ENCODE measurements at regions not wholly inside any gene's neighbourhood (a gene's known extent, or its start where the extent isn't known, plus 50 kb on each side); places are given as distances from the start of the nearest gene placed in this dataset.
A peak's percentile ranks its signal among the peaks of the same experiment; 100 is the strongest.

GRCh38 chr20:22504829-22505377, 79.5 kb downstream of the FOXA2 start:
- DNase-seq, result no peak

DNA sequence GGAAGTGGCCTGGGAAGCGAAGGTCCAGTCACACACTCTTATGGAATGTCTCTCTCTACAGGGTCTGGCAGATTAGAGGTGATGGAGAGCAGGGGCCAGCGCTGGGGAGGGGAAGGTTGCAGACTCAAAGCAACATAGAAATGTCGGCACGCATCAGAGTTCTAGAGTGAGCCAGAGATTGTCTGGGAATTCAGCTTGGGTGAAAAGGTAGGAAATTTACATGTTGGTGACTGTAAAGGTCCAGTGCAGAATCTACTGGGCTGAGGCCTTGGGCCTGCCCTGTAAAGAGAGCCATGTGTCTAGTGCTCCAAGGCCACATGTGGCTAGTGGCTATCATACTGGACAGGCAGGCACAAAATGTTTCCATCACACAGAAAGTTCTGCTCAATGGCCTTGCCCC, 80.8 kb downstream of the FOXA2 start:
- no peak for DNase-seq

DNA sequence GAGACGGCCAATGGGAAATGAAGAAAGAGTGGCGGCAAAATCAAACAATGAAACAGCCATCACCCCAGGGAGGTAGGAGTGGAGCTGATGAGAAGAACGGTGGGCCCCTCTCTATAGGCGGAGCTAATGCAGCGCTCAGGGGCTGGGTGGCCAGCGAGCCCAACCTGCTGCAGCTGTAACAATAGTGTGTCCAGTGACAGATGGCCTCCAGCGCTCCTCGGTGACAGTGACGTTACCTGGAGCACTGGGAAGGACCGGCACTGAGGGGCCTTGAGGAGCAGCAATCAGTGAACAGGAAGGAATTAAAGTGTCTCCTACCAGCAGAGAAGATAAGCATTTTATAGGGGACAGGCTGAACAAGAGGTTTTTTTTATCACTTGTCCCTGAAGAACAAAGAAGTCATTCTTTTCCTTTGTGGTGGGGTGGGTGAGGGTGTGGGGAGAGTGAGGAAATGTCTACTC, 81.6 kb downstream of the FOXA2 start:
- DNase-seq, result no peak

- no peak for DNase-seq
Observed at GRCh38 chr20:22501566-22502344, 82.6 kb downstream of the FOXA2 start.

DNA sequence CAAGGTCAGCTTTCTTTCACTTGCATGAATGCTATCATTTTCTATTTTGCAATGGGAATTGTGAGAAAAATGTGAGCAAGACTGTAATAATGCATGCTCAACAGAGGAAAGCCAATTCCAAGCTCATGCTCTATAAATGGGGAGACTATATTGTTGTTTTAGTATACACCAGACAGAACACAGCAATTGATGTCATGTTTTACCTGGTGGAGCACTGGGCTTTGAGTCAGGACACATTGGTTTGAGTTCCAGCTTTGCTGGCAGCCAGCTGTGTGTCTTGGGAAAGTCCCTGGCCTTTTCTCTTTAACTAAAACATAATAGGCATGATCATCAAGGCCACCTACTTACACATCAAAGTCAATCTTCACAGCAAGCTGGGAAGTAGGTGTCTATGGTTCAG, 83.3 kb downstream of the FOXA2 start:
- no peak for DNase-seq

DNA sequence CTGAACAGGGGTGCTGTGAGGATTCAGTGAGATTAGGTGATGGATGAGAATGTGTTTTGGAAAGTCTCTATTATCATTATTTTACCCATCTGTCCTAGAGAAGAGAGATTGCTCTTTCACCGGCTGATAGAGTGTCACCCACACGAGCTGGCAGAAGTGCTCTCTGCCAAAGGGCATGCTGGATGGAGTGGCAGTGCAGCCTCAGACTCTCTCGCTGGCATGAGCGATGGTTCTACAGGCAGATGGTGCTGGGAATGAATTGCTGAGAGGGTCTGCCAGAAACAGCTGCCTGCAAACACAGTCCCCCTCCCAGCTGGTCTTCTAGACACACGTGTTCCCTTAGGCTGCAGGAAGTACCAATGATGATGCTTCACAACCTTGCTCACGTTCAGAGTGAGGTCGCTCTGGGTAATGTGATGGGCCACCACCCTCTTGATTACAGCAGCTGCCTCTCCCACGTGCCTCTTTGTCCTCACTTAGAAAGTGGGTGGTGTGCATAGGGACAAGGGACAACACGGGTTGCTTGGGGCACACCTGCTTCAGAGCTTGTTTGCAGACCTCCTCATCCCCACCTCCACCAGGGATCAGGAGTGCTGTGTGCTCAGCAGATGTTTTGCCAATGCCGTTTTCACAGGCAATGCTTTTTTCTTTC, 84.7 kb downstream of the FOXA2 start:
- no peak for DNase-seq

GRCh38 chr20:22496817-22497216, 87.6 kb downstream of the FOXA2 start:
- peak; percentile 63 for DNase-seq

GRCh38 chr20:22495789-22496188, 88.6 kb downstream of the FOXA2 start:
- DNase-seq, result no peak

DNA sequence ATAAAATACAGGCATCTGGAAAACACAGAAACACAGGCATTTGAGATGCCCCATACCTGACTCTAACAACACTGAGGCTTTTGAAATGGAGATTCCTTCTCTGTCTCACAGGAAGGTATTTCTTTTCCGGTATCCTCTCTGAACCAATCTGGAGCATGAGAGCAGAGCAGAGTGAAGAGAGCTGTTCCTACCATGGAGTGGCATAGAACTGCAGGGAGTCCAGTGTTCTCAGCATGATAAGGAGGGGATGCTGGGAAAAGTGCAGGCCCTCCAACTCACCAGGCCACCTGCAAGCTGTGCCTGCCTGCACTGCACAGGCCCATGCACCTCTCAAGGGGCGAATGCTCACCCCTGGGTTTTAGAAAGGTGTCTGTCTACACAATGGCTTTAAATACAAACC, 89.2 kb downstream of the FOXA2 start:
- DNase-seq, result no peak

- no peak for DNase-seq
Observed at GRCh38 chr20:22492497-22492896, 91.9 kb downstream of the FOXA2 start.

DNA sequence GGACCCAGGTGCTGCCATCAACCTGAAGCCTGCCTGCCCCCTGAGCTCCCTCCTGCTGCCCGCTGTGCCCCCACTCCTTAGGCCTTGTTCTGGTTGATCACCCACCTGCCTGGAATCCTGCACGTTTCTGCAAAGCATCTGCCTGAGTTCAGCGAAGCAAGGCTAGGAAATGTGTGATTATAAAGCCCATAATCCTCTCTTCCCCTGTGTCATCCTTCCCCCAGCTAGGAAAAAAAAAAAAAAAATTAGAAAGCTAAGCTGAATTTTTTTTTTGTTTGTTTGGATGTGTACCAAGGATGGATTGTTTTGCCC, 93.2 kb downstream of the FOXA2 start:
- no peak for DNase-seq

- DNase-seq, result no peak
Observed at GRCh38 chr20:22490287-22491193, 93.8 kb downstream of the FOXA2 start.

- DNase-seq, result no peak
Observed at GRCh38 chr20:22489626-22490286, 94.6 kb downstream of the FOXA2 start.

GRCh38 chr20:22480336-22480735, 104.0 kb downstream of the FOXA2 start:
- no peak for DNase-seq

- no peak for DNase-seq
Observed at GRCh38 chr20:22475662-22476061, 108.7 kb downstream of the FOXA2 start.

GRCh38 chr20:22474224-22474623, 110.1 kb downstream of the FOXA2 start:
- no peak for DNase-seq

GRCh38 chr20:22473293-22473692, 111.1 kb downstream of the FOXA2 start:
- no peak for DNase-seq

DNA sequence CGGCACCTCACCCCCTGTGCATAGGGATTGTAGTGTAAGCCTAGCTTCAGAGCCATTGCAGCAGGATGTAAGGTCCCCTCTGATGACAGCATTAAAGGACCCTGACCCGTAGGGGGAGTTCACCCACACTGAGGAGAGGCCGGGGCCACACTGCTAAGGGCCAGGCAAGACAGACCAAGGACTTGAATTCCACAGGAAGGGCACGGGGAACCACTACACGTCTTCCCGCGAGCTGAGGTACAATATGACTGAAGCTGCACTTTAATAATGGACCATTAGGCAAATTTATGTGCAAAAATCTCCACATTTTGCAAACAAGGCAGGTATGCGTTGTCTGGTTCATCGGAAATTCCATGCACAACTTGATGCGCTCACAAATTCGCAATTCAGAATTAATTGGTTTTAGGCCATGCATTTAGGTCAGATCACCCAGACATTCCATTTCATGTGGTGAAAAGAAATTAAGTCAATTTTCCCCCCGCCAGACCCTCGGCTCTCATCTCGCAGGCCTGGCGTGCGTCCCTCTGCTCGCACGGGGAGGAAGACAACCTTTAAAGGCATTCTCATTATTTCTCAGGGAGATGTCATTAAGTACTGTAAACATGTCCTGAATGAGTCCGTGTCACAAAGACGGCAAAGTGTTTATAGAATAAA, 111.8 kb downstream of the FOXA2 start:
- DNase-seq, result no peak

DNA sequence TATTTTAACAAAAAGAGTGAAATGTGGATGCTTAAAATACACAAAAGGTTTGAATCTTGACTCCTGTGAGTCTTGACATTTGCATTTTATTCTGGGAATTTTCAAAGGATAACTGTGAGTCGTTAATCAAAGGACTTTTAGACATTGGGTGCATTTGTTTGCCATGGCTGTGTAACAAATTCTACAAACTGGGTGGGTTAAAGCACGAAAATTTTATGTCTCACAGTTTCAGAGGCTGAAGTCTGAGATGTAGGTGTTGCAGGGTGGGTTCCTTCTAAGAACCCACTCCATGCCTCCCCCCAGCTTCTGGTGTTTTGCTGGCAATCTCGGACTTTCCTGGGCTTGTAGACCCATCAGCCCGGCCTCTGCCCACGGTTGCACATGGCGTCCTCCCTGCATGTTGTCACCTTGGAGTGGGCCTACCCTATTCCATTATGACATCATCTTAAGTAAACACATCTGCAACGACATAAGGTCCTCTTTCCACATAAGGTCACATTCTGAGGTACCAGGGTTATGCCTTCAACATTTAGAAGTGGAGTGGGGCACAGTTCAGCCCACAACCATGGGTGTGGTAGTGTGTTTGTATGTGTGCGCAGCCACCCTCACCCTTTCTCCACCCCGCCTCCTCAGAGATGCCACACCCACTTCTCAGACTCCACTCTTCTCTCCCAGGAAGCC, 113.1 kb downstream of the FOXA2 start:
- no peak for DNase-seq

DNA sequence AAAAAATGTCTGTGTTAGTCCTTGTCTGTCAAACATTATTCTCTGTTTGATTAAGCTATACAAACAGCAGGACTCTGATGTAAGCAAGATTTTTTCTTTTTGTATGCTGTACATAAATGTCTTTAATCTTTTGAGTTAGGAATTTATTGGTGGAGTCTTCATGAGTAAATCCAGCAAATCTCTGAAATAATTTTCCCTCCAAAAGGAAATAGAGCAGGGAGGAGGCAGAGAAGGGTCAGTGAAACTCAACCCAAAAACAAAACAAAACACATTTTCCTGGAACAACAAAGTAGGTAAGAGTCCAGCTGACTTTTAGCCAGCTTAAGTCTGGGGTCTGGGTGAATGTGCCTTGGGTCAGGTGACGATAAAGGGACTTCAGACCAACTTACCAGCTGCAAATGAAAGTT, 113.7 kb downstream of the FOXA2 start:
- no peak for DNase-seq

GRCh38 chr20:22466447-22467171, 117.8 kb downstream of the FOXA2 start:
- no peak for DNase-seq

All from NCI-H226 (cell line).